HPDE6-E6E7 (cell line): ENCODE measurements at regions not wholly inside any gene's neighbourhood (a gene's known extent, or its start where the extent isn't known, plus 50 kb on each side); places are given as distances from the start of the nearest gene placed in this dataset.

ENCODE experiments used
- DNase-seq: peaks from one replicate; pipeline ENCODE4 v3.0.0; 2011; ENCODE audit warnings: missing footprints; ENCODE audit errors: extremely low spot score

DNA sequence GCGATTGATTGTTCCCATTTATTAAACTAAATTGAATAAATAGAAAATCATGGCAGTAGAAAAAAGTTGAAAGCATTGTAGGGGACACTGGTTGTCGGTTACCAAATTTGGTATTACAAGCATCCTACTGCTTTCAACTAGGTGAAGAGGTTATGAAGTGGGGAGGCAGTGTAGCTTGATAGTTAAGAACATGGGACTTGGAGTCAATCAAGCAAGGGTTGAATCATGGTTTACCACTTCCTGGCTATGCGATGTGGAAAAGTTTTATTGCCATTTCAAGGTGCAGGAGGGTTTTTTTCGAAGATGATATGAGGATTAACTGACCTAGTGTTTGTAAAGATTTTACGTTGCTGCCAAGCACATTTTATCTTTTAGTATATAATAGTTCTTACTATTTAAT is 318.2 kb upstream of the KCNH8 start:
- no peak for DNase-seq

DNA sequence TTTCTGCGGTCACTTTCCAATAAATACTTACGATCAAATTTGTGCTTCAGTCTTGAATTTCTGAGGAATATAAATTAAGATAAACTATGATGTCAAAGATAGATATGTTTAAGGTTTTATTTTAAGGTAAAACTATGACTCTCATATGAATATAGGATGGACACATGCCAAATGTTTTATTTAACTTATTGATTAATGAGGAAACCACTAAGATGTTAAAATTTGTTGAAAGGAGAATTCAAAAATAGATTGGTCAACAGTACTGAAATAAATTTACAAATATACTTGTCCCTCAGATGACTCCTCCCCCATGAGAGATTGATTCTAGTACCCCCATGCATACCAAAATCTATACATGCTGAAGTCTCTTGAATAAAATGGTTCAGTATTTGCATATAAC is 319.7 kb upstream of the KCNH8 start:
- DNase-seq = no peak

DNA sequence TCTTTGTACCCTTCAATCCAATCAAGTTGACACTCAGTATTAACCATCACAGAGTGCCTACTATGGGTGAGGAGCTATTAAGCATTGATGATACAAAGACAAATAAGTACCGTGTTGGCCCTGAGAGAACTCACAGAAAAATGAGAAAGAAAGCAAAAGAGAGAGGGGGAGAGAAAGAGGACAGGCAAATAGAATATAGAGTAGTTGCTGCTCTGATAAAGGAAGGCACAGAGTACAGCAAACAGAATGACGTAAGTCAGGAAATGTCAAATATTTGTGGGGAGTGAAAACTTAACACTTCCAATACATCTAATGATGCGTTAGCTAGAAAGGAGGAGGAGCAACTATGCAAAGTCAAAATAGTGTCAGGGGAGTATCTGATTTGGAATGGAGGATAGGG is 320.6 kb upstream of the KCNH8 start:
- DNase-seq = no peak

DNA sequence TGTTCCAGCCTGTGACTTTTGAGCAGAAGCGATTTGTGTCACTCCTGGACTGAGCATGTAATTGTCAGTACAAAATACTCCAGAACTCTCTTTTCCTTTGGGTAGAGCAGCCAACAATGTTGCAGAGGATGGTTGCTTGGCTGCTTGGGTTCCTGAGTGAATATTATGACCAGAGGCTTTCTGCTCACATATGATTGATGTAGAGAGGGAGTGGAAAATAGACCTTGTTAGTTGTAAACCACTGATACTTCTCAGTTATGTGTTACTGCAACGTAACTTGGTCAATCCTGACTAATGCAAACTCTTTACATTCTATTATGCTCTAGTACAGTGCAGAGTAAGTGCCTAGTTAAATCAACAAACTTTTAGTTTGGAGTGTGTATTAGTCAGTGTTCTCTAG is 322.6 kb upstream of the KCNH8 start:
- no peak for DNase-seq

DNA sequence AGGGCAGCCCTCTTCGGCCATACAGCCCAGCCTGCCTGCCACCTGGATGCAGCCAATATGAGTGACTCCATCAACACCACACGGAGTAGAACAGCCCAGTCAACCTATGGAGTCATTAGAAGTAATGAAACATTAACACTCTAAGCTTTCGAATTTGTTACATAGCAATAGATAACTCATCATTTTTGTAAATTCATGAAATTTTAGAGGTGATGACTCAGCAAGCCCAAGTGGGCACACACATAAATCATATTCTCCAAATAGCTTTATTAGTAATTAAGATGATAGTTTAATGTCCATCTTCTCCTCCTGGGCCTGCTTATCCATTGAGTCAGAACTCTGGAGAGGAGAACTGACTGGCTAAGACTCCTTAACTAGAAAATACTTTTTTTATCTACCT is 335.0 kb upstream of the KCNH8 start:
- no peak for DNase-seq

DNA sequence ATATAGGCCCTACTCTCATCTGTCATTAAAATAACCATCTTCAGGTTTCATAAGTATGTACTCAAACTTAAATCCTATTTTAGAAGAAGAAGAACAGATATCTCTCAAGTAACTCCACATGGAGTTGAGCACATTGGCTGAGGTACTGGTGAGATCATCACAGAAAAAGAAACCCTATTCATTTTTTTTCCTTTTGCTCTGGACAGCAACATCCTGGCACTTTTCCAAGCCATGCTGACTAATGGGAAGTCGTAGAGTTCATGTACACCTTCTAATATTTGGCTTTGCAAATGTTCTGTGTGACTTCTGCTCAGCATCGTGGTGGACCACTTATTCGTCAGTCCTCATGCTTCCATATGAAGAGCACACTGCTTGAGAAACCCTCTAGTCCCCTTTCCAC is 336.0 kb upstream of the KCNH8 start:
- no peak for DNase-seq

DNA sequence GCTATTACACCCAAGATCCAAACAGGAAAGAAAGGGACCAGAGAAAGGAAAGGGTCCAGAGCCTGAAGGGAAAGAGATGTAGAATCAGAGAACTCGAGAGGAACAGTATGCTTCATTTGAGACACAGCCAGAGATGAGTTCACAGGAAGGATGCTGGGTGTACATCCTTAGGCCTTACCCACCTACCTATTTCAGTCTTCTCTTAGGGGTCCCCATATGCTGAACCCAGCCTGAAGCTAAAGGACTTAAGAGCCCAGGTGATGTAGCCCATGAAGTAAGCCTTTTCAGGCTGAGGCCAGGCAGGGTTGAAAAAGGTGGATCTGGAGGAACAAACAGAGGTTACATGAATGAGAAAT is 338.0 kb upstream of the KCNH8 start:
- no peak for DNase-seq

DNA sequence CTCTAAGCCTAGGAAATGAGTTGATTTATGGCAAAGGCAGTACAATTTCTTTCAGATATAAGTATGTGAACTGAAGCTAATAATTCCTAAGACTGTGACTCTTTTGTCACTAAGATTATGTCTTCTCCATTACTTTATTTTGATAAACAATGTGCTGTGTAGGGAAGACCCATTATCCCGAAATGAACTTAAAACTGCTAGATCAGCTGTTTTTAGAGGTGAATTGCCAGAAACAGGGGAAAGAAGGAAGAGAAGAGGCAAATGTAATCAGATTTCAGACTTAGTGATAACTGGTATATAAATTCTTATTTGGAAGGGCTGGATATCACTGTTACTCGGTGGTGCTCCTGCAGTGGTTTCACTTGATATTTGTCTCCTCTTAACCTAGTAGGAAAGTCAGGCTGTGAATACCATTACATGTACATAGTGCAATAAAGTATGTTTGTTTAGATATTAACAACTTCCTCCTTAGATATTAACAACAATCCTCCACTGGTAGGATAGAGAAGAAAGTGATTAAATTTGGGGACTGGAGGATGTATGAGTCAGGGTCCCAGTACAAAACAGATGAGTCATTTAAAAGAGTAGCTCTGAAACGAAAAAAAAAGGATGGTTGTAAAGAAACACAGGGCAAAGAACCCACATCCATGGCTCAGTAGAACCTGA is 338.5 kb upstream of the KCNH8 start:
- DNase-seq = no peak

DNA sequence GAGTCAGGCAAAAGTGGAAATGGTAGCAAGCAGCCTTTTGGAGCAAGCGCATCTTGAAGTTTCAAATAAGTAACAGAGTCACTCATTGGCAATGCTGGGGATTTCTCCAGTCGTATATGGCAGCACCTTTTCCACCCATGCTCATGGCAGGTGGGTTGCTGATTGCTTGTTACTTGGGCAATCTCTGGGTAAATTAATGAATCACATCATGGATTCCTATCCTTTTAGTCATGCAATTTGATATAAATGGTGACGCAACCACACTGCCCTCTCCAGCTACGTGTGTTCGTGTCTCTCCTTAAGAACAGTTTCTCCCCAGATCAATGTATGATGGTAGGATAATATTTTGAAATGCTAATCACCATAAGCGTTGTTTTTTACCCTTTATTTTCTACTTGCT is 339.9 kb upstream of the KCNH8 start:
- DNase-seq = no peak

DNA sequence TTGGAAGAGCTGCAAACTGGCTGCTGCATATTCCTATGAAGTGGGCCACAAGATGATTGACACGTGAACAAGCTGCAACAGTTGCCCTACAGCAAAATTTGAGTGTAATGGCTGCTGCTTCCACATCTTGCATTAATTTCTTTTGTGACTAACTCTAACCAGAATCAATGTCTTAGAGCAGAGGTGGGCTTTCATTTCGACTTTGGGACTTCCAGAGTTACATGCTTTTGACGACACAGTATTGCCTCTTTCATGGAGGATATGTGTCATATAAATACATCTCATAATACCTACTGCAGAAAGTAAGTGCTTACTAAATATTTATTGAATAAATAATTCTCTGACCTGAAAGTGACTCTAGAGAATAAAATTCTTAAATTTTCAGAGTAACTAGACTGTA is 340.7 kb upstream of the KCNH8 start:
- no peak for DNase-seq

DNA sequence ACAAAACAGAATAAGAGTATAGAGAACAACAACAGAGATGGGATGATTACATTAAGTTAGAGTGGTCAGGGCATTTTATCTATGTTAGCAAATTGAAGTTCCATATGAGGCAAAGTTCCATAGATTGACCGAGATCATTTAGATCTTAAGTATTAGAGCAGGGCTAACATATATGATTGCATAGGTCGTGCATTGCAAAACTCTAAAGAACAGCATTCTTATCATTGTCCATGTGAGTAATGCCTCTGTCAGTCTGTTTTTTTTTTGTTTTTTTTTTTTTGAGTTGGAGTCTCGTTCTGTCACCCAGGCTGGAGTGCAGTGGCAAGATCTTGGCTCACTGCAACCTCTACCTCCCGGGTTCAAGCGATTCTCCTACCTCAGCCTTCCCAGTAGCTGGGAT is 341.7 kb upstream of the KCNH8 start:
- no peak for DNase-seq

DNA sequence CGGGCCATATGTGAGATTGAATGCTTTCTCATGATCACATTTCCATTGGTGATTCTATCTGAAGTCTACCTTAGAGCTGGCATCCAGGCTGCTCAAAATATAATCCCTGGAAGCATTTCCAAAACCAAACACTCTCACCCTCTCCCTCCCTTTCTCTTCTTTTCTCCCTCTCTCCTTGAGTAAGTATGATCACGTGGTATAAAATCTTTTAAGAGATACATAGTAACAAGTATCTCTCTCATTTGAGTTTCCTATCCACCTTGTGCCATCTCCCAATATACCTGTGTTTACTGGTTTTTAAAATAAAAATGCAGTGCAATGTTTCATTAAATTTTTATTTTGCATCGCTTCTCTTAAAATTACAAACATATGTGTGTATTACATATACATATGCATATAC is 350.9 kb upstream of the KCNH8 start:
- no peak for DNase-seq

DNA sequence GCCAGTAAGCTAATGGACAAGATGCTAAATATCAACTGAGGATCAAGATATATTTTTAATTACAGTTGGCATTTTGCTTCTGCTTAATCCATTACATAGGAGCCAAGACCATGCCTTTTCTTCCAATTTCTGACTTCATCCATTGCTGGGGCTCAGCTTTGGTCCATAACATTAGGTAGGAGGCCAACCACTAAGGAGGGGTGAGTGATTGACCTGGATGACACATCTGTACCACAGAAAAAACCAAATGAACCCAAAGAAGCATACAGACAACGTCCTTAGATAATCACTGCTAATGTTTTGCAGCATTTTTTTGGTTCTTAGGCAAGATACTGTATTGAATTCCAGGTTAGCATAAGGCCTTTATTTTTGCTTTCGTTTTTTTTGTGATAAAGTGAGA is 353.2 kb upstream of the KCNH8 start:
- DNase-seq = no peak

DNA sequence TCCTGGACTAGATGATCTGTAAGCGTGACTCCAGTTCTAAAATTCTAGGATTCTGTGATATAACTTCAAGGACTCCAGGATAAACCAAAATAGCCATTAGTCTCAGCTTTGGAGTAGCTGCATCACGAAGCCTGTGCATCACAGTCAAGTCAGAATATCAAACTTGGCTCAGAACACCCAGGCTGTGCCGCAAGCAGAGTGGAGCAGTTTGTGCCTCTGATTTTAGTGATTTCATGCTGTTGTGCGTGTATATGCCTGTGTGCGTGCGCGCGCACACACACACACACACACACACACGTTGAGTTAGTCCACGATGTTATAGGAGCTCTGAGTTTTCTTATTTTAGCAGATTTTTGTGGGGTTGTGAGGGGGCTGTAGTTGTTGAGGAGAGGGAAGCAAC is 356.6 kb upstream of the KCNH8 start:
- DNase-seq = no peak

DNA sequence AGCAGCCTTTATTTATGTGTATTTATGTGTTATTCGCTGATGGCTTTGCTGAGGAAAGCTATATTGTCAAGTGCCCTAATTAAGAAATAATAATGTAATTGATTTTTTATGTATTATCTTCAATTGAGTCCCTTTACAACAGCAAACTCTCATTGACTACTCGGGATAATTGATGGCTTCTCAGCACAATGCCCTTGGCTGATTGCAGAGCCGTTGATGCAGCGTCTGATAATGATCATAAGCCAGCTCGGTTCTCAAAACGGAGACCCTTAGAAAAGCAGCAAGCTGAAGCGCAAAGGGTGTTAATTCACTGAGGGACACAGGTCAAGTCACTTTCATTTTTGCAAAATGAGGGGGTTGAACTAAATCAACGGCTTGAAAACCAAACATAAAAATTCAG is 357.1 kb upstream of the KCNH8 start:
- DNase-seq = no peak

DNA sequence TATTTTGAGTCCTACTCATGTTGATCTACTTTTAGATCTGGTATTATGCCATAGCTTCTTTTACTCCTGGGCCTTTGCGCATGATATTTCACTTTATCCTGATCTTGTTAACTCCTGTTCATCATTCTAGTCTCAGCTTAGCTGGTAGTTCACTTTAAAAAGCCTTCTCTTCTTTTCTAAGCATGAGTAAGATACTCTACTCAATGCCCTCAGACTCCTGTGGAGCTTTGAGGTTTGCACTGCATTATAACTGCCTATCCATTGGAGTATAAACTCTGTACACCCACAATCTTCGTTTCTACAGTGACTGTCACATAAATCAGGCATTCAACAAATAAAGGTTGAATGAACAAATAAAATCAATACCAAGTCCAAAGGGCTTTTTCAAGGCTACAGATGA is 357.9 kb upstream of the KCNH8 start:
- no peak for DNase-seq

DNA sequence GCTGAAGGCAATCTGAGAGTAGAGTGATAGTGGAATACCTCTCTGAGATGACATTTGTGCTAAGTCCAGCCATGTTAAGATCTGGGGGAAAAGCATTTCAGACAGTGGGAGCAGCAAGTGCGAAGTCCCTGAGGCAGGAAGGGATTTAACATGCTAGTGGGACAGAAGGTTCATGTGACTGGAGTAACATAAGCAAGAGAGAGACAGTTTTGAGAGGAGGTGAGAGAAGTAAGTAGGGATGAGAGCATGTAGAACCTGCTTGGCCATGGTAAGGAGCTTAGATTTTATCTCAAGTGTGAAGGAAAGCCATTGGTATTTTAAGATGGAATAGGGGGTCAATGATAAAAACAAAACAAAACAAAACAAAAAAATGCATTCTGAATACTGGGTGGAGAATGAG is 358.6 kb upstream of the KCNH8 start:
- no peak for DNase-seq

DNA sequence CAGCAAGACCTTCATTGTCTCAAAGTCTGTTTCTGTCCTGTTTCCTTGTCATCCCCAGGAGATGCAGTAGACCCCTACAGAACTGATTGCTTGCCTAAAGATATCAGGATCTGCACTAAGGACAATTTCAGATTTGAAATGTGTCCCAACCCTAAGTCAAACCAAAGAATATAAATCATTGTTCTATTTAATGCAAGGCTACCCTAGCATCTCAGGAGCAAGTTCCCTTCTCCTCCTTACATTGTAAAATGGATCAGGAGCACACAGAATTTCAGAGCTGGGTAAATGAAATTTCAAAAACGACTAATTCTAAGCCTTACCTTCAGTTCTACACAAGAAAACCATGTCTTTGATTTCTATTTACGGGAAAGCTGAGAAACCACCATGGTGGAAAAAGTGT is 360.9 kb upstream of the KCNH8 start:
- DNase-seq = no peak

DNA sequence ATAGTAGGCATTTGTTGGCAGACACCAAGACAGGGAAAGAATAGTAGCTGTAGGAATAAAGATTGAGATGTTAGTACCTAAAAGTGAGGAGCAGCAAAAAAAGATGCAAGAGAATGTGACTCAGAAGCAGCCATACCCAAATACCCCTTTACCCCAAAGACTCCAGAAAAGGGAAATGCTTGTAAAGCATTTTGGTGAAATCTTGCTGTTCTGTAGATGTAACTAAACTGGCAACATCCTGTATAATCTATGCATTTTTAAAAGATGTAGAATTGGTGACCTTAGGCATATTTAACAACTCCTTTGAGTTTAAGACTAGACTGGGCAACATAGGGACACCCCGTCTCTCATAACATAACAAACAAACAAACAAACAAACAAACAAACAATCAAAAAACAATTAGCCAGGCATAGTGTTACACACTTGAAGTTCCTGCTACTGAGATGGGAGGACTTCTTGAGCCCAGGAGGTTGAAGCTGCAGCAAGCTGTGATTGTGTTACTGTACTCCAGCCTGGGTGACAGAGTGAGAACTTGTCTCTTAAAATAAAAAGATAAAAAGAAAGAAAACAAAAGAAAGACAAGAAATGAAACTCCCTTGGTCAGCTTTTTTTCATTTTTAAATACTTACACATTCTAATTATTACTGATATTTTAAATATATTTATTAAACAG is 361.5 kb upstream of the KCNH8 start:
- no peak for DNase-seq

DNA sequence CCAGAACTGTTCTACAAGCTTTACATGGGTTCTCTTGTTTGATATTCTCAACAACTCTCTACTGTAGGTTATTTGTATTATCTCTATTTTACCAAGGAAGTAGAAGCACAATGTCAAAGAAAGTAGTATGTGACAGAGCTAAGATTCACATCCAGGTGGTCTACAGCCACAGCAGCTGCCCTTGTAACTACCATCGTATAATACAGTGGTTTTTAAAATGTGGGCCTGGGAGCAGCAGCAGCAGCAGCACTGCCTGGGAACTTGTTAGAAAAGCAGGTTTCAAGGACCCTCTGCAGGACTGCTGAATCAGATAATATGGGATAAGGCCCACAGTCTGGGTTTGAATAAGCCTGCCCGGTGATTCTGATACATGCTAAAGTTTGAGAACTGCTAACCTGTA is 357.1 kb upstream of the SATB1 start:
- DNase-seq = no peak

DNA sequence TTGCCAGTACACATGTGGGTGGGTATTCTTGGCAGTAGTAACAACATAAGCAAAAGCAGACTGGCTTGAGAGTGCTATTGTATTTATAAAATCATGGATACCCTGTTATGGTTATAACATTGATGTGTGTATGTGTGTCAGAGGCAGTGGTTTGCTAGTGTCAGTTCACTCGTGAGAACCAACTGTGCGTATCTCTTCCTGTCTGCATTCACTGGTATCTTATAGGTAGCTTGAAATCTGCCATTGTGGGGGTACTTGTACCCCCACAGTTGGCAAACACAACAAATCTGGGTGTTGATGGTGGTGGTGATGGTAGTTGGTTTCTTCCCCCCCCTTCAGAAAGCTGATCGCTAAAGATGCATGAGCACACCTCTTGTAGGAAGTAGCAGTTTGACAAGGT is 355.8 kb upstream of the SATB1 start:
- DNase-seq = no peak

DNA sequence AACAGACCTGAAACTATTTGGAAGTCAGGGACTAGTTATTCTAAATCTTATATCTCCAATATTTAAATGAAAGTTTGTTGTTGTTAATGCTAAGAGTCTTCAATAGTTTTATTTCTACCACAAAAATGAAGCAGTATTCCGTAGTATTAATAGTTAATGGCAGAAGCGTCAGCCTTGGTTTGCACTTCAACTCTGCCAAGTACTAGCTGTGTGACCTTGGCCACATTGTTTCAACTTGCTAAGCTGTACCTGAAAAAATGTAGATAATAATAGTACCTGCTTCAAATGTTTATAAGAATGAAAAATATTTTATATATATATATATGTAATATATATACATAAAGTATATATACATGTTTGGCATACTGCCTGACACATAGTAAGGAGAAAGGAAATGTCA is 354.6 kb upstream of the SATB1 start:
- DNase-seq = no peak

DNA sequence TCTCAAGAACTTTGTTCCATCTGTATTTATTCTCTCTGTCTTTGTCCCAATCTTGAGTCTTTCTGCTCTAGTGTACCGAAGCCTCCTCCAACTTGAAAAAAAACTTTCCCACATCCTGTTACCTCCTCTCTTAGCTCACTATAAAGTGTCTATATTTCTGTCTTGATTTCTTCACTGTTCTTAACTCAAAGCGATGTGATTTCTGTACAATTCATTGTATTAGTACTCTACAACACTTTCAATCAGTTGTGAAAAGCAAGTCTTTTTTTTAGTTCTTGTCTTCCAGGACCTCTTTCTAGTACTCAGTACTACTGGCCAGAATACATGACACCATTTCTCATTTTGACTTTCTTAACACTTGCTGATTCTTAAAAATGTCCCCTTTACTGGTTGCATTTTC is 353.5 kb upstream of the SATB1 start:
- DNase-seq = no peak

DNA sequence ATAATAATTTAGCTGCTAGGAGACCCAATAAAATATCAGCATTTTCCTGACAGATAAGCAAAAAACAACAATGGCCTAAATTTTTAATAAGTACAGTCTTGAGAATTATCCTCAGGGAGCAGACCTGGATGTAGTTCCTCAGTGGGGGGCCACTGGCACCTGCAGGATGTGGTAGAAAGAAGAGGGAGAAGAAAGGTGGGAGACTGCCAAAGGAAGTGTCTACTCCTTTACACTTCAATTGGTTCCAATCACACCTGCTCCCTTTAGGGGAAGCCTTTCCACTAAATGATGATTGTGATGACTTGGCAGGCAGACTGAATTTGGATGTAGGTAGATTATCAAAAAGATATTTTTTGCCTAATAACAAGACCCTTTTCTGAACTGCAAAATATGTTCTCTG is 353.0 kb upstream of the SATB1 start:
- DNase-seq = no peak
